Lower leg skin (tissue), 4 donors: ENCODE measurements at regions not wholly inside any gene's neighbourhood (a gene's known extent, or its start where the extent isn't known, plus 50 kb on each side); places are given as distances from the start of the nearest gene placed in this dataset.
"Not testable (repeated sequence)": the region's sequence is repeated elsewhere in the genome, so short reads cannot be mapped to it uniquely, and the experiment has no call there.

Source experiments
- DNase-seq, 2 donors: peaks; one replicate each; pipeline ENCODE4 v3.0.0-alpha.2; 2019; ENCODE audit warnings: low spot score in 2 of 2
- H3K4me3 ChIP-seq: fragments of 200-600 bp; sonication (generic); 2 replicates; pipeline ENCODE4 v1.5.1; 2017; ENCODE audit warnings: mild to moderate bottlenecking, low read depth; ENCODE audit not compliant: poor library complexity, severe bottlenecking
- CTCF ChIP-seq, 3 donors: fragments of 450-650 bp; IDR thresholded peaks; one replicate each; pipeline ENCODE4 v1.5.1; 2016; ENCODE audit warnings: antibody characterized with exemption in 3 of 3, mild to moderate bottlenecking in 3 of 3, moderate library complexity in 2 of 3
- POLR2A ChIP-seq, 2 donors: fragments of 450-650 bp; IDR thresholded peaks; one replicate each; pipeline ENCODE4 v1.6.1; 2016 to 2017; ENCODE audit warnings: antibody characterized with exemption in 2 of 2, mild to moderate bottlenecking in 1 of 2, moderate library complexity in 1 of 2
- WGBS, 2 donors: methylation state at CpG; one replicate each; pipeline ENCODE4 v1.1.5; 2018; 5-methylcytosine and 5-hydroxymethylcytosine counted together
- intact Hi-C: fragments of 100-400 bp; cut with DNase I; formaldehyde crosslinking; loops from one replicate; pipeline ENCODE4 v1.15.0; 2023; ENCODE audit warnings: low total_unique reads

- no peak for DNase-seq
- intact Hi-C loops: no loop called here
- WGBS, 2 donors: 81 to 87% methylated on average over 5 of the region's 5 CpGs
- TF ChIP-seq POLR2A (IDR thresholded peaks at IDR 0.05): no peak
- TF ChIP-seq CTCF (IDR thresholded peaks at IDR 0.05): no peak
- H3K4me3 ChIP-seq: no peak overlapping the region
Observed at GRCh38 chr6:144515761-144516160, 230.6 kb downstream of the UTRN start.

GRCh38 chr6:144519426-144519825, 234.3 kb downstream of the UTRN start:
- DNase-seq: no peak
- 65 to 73% methylated on average over 4 of the region's 4 CpGs for WGBS, 2 donors

GRCh38 chr6:144528743-144529425, 243.7 kb downstream of the UTRN start:
- no peak for TF ChIP-seq CTCF (IDR thresholded peaks at IDR 0.05)
- TF ChIP-seq POLR2A (IDR thresholded peaks at IDR 0.05): no peak
- intact Hi-C loops: no loop called here
- no peak overlapping the region for H3K4me3 ChIP-seq
- no peak for DNase-seq
- 88 to 91% methylated on average over 8 to 9 of the region's 9 CpGs for WGBS, 2 donors

More at GRCh38 chr6:144519426-144519825, 234.3 kb downstream of the UTRN start:
- no peak overlapping the region for H3K4me3 ChIP-seq
- intact Hi-C loops: no loop called here
- no peak for TF ChIP-seq CTCF (IDR thresholded peaks at IDR 0.05)
- no peak for TF ChIP-seq POLR2A (IDR thresholded peaks at IDR 0.05)

GRCh38 chr6:144530118-144530517, 245.0 kb downstream of the UTRN start:
- no peak for DNase-seq
- 93 to 96% methylated on average over 2 of the region's 2 CpGs for WGBS, 2 donors
- intact Hi-C loops: no loop called here
- no peak overlapping the region for H3K4me3 ChIP-seq
- TF ChIP-seq POLR2A (IDR thresholded peaks at IDR 0.05) (no peak), CTCF (IDR thresholded peaks at IDR 0.05) (no peak)

GRCh38 chr6:144532238-144532637, 247.1 kb downstream of the UTRN start:
- WGBS, 2 donors: 84 to 87% methylated on average over 3 of the region's 3 CpGs
- DNase-seq, H3K4me3 ChIP-seq, intact Hi-C loops: not testable (repeated sequence)

- DNase-seq: no peak
- WGBS, 2 donors: 70 to 72% methylated on average over 3 of the region's 3 CpGs
- no peak overlapping the region for H3K4me3 ChIP-seq
- TF ChIP-seq POLR2A (IDR thresholded peaks at IDR 0.05) (no peak), CTCF (IDR thresholded peaks at IDR 0.05) (no peak)
- intact Hi-C loops: no loop called here
Observed at GRCh38 chr6:144534180-144534579, 249.0 kb downstream of the UTRN start.
